HCT116 (cell line): ENCODE measurements at regions not wholly inside any gene's neighbourhood (a gene's known extent, or its start where the extent isn't known, plus 50 kb on each side); places are given as distances from the start of the nearest gene placed in this dataset.

ENCODE experiments used
- ATAC-seq: fragments of 200-7000 bp; cut with Tn5 transposase; 2 replicates; pipeline ENCODE4 v1.9.1; 2020; ENCODE audit warnings: mild to moderate bottlenecking, moderate library complexity
- BruUV-seq: library from RNA; stranded (reverse); fragments of 400-500 nt; replicated peaks from 2 replicates; lab custom pipeline; 2021; lab: Mats Ljungman, UMichigan
- CTCF ChIA-PET: fragments of 300-600 bp; sonication (Branson Sonifier 250); formaldehyde crosslinking; loops from one replicate; lab custom pipeline; 2021; ENCODE audit warnings: antibody characterized with exemption; lab: Charles Lee
- POLR2A ChIA-PET: fragments of 300-600, 350-600 bp; sonication (Branson Sonifier 250); formaldehyde crosslinking; loops from one replicate; lab custom pipeline; 2021; ENCODE audit warnings: antibody characterized with exemption; lab: Charles Lee
- RAD21 ChIA-PET, 2 experiments: fragments of 300-600 bp; sonication (Branson Sonifier 250); formaldehyde crosslinking; loops; one replicate each; lab custom pipeline; 2023; ENCODE audit warnings: low total read pairs in 2 of 2; ENCODE audit not compliant: uncharacterized antibody in 2 of 2, unreplicated experiment in 2 of 2, low non-redundant PET in 1 of 2; lab: Charles Lee
- DNase-seq: peaks from one replicate; pipeline ENCODE4 v3.0.0-alpha.2; 2010; ENCODE audit warnings: low read depth, low spot score
- H2AFZ ChIP-seq: fragments of 200-600 bp; shearing (Covaris generic), sonication (generic); 2 replicates; pipeline ENCODE4 v1.6.1; 2017; ENCODE audit warnings: low read depth, mixed run types, mixed read lengths, antibody characterized with exemption, low read length; ENCODE audit not compliant: poor library complexity, severe bottlenecking
- H3K27ac ChIP-seq: 2 replicates; pipeline ENCODE4 v1.5.1; 2012; ENCODE audit warnings: low read depth, low read length
- H3K27me3 ChIP-seq: fragments of 200-600 bp; sonication (generic); 2 replicates; pipeline ENCODE4 v1.6.1; 2016; ENCODE audit warnings: mixed run types, low read length, mixed read lengths; ENCODE audit not compliant: insufficient read depth
- H3K36me3 ChIP-seq, 2 experiments: fragments of 200-500 bp in 1 of 2; fragments of 200-600 bp in 1 of 2; sonication (Bioruptor generic) in 1 of 2; sonication (generic) in 1 of 2; 2 replicates each; pipeline versions ENCODE4 v1.5.1 to v1.6.1; 2014 to 2016; ENCODE audit warnings: low read length in 2 of 2, inconsistent platforms in 1 of 2, mixed read lengths in 1 of 2, mixed run types in 1 of 2; ENCODE audit not compliant: insufficient read depth in 2 of 2, control insufficient read depth in 1 of 2
- H3K4me1 ChIP-seq, 2 experiments: fragments of 200-600 bp in 1 of 2; sonication (generic) in 1 of 2; 2 replicates each; pipeline versions ENCODE4 v1.5.1 to v1.6.1; 2012 to 2017; ENCODE audit warnings: low read length in 2 of 2, inconsistent platforms in 1 of 2, mild to moderate bottlenecking in 1 of 2, mixed read lengths in 1 of 2, mixed run types in 1 of 2, moderate library complexity in 1 of 2; ENCODE audit not compliant: insufficient read depth in 2 of 2, control insufficient read depth in 1 of 2
- H3K4me2 ChIP-seq: fragments of 200-600 bp; sonication (generic); 2 replicates; pipeline ENCODE4 v1.6.1; 2017; ENCODE audit warnings: mixed run types, low read length, mixed read lengths
- H3K4me3 ChIP-seq, 2 experiments: fragments of 200-600 bp in 1 of 2; sonication (generic) in 1 of 2; replicated peaks in 1 of 2; 2 replicates each; pipeline ENCODE4 v1.5.1; 2011 to 2016; ENCODE audit warnings: low read length in 2 of 2, control low read depth in 1 of 2, low read depth in 1 of 2, mild to moderate bottlenecking in 1 of 2, mixed read lengths in 1 of 2, mixed run types in 1 of 2
- H3K79me2 ChIP-seq: fragments of 200-600 bp; sonication (generic); 2 replicates; pipeline ENCODE4 v1.6.1; 2017; ENCODE audit warnings: mild to moderate bottlenecking, mixed run types, low read length, moderate library complexity, mixed read lengths; ENCODE audit not compliant: insufficient read depth
- H3K9ac ChIP-seq: fragments of 200-600 bp; sonication (generic); 2 replicates; pipeline ENCODE4 v1.6.1; 2016; ENCODE audit warnings: low read length, mixed read lengths
- H3K9me2 ChIP-seq: fragments of 200-600 bp; sonication (generic), shearing (Covaris generic); 2 replicates; pipeline ENCODE4 v1.6.1; 2017; ENCODE audit warnings: mixed run types, mild to moderate bottlenecking, moderate library complexity; ENCODE audit not compliant: insufficient read depth
- H3K9me3 ChIP-seq, 2 experiments: fragments of 200-500 bp in 1 of 2; fragments of 200-600 bp in 1 of 2; sonication (Bioruptor generic) in 1 of 2; sonication (generic) in 1 of 2; 2 replicates each; pipeline ENCODE4 v1.6.1; 2014 to 2017; ENCODE audit warnings: low read length in 2 of 2, mixed read lengths in 2 of 2, inconsistent platforms in 1 of 2, low read depth in 1 of 2, mild to moderate bottlenecking in 1 of 2, mixed run types in 1 of 2, moderate library complexity in 1 of 2; ENCODE audit not compliant: control insufficient read depth in 1 of 2, insufficient read depth in 1 of 2
- H4K20me1 ChIP-seq: fragments of 200-600 bp; sonication (generic), shearing (Covaris generic); 2 replicates; pipeline ENCODE4 v1.6.1; 2017; ENCODE audit warnings: mixed run types, mild to moderate bottlenecking, moderate library complexity; ENCODE audit not compliant: insufficient read depth
- ATF3 ChIP-seq: IDR thresholded peaks from 2 replicates; pipeline ENCODE4 v1.6.1; 2012
- EGR1 ChIP-seq: IDR thresholded peaks from 2 replicates; pipeline ENCODE4 v1.6.1; 2012; ENCODE audit warnings: low read depth
- EZH2 ChIP-seq: fragments of 200-600 bp; sonication (generic); IDR thresholded peaks from 2 replicates; pipeline ENCODE4 v1.6.1; 2017; ENCODE audit warnings: antibody characterized with exemption, mixed run types
- FOSL1 ChIP-seq: IDR thresholded peaks from 2 replicates; pipeline ENCODE4 v1.6.1; 2012; ENCODE audit warnings: low read depth
- POLR2A ChIP-seq: IDR thresholded peaks from 2 replicates; pipeline ENCODE4 v1.7.0; 2011; ENCODE audit warnings: borderline replicate concordance; ENCODE audit not compliant: insufficient read depth, insufficient read length; ENCODE audit errors: extremely low read depth
- RAD21 ChIP-seq: IDR thresholded peaks from 2 replicates; pipeline ENCODE4 v1.6.1; 2012; ENCODE audit warnings: low read depth, mild to moderate bottlenecking
- REST ChIP-seq: IDR thresholded peaks from 2 replicates; pipeline ENCODE4 v1.6.1; 2012; ENCODE audit warnings: low read depth
- SIN3A ChIP-seq: IDR thresholded peaks from 2 replicates; pipeline ENCODE4 v1.6.1; 2012; ENCODE audit warnings: low read depth
- SP1 ChIP-seq: IDR thresholded peaks from 2 replicates; pipeline ENCODE4 v1.6.1; 2012; ENCODE audit warnings: low read depth
- TCF7L2 ChIP-seq: IDR thresholded peaks from 2 replicates; pipeline ENCODE4 v1.7.0; 2011; ENCODE audit warnings: borderline replicate concordance, inconsistent platforms; ENCODE audit not compliant: insufficient read depth, insufficient read length; ENCODE audit errors: extremely low read depth
- ZNF274 ChIP-seq: fragments of 200-500 bp; sonication (Bioruptor generic); IDR thresholded peaks from 2 replicates; pipeline ENCODE4 v1.6.1; 2014; ENCODE audit warnings: mild to moderate bottlenecking, low read depth, low read length, inconsistent platforms
- intact Hi-C: fragments of 100-400 bp; cut with micrococcal nuclease; formaldehyde crosslinking; loops from 2 replicates; pipeline ENCODE4 v1.10.0; 2022

- RAD21 ChIA-PET: no interaction called here
- DNase-seq (no peak), ATAC-seq (peak; percentile 42; the same call in 1 of the 2 replicates)
- no peaks in the 10 kb centered on the region for H4K20me1 ChIP-seq
- H3K27ac ChIP-seq: no peak overlapping the region
- no peaks in the 10 kb centered on the region for H3K79me2 ChIP-seq
- H3K4me2 ChIP-seq: no peak overlapping the region
- H3K36me3 ChIP-seq: no peaks in the 10 kb centered on the region
- TF ChIP-seq POLR2A (no peak), TCF7L2 (no peak), ZNF274 (no peak), SIN3A (no peak), REST (no peak), SP1 (no peak), FOSL1 (no peak), RAD21 (no peak), ATF3 (no peak), EGR1 (no peak), EZH2 (no peak)
- H3K27me3 ChIP-seq: peaks cover 17% of the 10 kb centered on the region
- CTCF ChIA-PET: no interaction called here
- BruUV-seq: no TSS peak
- no peak overlapping the region for H2AFZ ChIP-seq
- H3K4me1 ChIP-seq: peaks cover 0 to 2% of the 10 kb centered on the region in 2 experiments; a peak in 1 of 4 replicates
- H3K4me3 ChIP-seq: no peak overlapping the region
- H3K9ac ChIP-seq: no peak overlapping the region
- POLR2A ChIA-PET: no interaction called here
- H3K9me2 ChIP-seq: no peaks in the 10 kb centered on the region
- no peaks in the 10 kb centered on the region for H3K9me3 ChIP-seq
- intact Hi-C loops: no loop called here
These were observed 72.4 kb downstream of the MYCN start for GRCh38 chr2:16012626-16013358.
